K562 (cell line): ENCODE measurements at regions not wholly inside any gene's neighbourhood (a gene's known extent, or its start where the extent isn't known, plus 50 kb on each side); places are given as distances from the start of the nearest gene placed in this dataset.

Experiments
- ATAC-seq: fragments of 200-7000 bp; cut with Tn5 transposase; 3 replicates; pipeline ENCODE4 v1.9.1; 2020; ENCODE audit warnings: moderate library complexity
- BruUV-seq: library from RNA; stranded (reverse); fragments of 400-500 nt; replicated peaks from 2 replicates; lab custom pipeline; 2021; lab: Mats Ljungman, UMichigan
- CTCF ChIA-PET: fragments of 300-600 bp; formaldehyde crosslinking; extraction: SDS; loops from one replicate; lab custom pipeline; 2021; ENCODE audit warnings: low intra/inter-chr PET ratio; lab: Yijun Ruan, JAX
- POLR2A ChIA-PET: fragments of 300-600, 350-650 bp; sonication (Branson Sonifier 250); formaldehyde crosslinking; extraction: SDS; loops from one replicate; lab custom pipeline; 2021; ENCODE audit warnings: antibody characterized with exemption, inconsistent platforms; lab: Yijun Ruan, JAX
- DNase-seq, 4 experiments: peaks; one replicate each; pipeline versions ENCODE4 v3.0.0 to v3.0.0-alpha.2; 2011 to 2018; ENCODE audit warnings: low spot score in 3 of 4, mixed read lengths in 3 of 4; ENCODE audit errors: extremely low read depth in 1 of 4
- FAIRE-seq: peaks from 2 replicates; lab custom pipeline; 2011; peaks lifted over from hg19 to GRCh38; lab: Jason Lieb, UNC
- H2AFZ ChIP-seq: 2 replicates; pipeline ENCODE4 v1.6.0; 2011; ENCODE audit warnings: low read depth, low read length, control low read depth, inconsistent platforms
- H3K27ac ChIP-seq: fragments of 200-600 bp; 3 replicates; pipeline ENCODE4 v1.8.0; 2011; ENCODE audit warnings: low read depth, mild to moderate bottlenecking, control low read depth, inconsistent platforms, low read length, moderate library complexity, mixed read lengths; ENCODE audit errors: extremely low read depth
- H3K27me3 ChIP-seq, 2 experiments: fragments of 300-600 bp in 1 of 2; 2 replicates in 1 of 2; 3 replicates in 1 of 2; pipeline versions ENCODE4 v1.6.0 to v1.8.0; 2011; ENCODE audit warnings: inconsistent platforms in 2 of 2, low read length in 2 of 2, mild to moderate bottlenecking in 1 of 2, mixed read lengths in 1 of 2, moderate library complexity in 1 of 2; ENCODE audit not compliant: control insufficient read depth in 2 of 2, insufficient read depth in 2 of 2
- H3K36me3 ChIP-seq: fragments of 300-600 bp; 3 replicates; pipeline ENCODE4 v1.8.0; 2011; ENCODE audit warnings: mild to moderate bottlenecking, low read length, inconsistent platforms; ENCODE audit not compliant: control insufficient read depth, insufficient read depth
- H3K4me1 ChIP-seq, 2 experiments: fragments of 200-600 bp in 1 of 2; replicated peaks in 1 of 2; 2 replicates in 1 of 2; 3 replicates in 1 of 2; pipeline versions ENCODE4 v1.5.1 to v1.8.0; 2011; ENCODE audit warnings: inconsistent platforms in 2 of 2, low read length in 2 of 2, mild to moderate bottlenecking in 1 of 2, mixed read lengths in 1 of 2, moderate library complexity in 1 of 2; ENCODE audit not compliant: control insufficient read depth in 2 of 2, insufficient read depth in 2 of 2
- H3K4me2 ChIP-seq: 2 replicates; pipeline ENCODE4 v1.6.1; 2011; ENCODE audit warnings: low read length, control low read depth, inconsistent platforms, mixed read lengths; ENCODE audit not compliant: insufficient read depth
- H3K4me3 ChIP-seq: fragments of 200-600 bp; sonication (generic), shearing (Covaris generic); 2 replicates; pipeline ENCODE4 v1.5.1; 2016; ENCODE audit warnings: control low read depth, inconsistent platforms
- H3K79me2 ChIP-seq: fragments of 200-600 bp; 3 replicates; pipeline ENCODE4 v1.8.0; 2011; ENCODE audit warnings: low read length, inconsistent platforms; ENCODE audit not compliant: control insufficient read depth, insufficient read depth
- H3K9ac ChIP-seq, 2 experiments: 2 replicates each; pipeline versions ENCODE4 v1.6.0 to v1.6.1; 2011; ENCODE audit warnings: low read depth in 2 of 2, low read length in 2 of 2, control low read depth in 1 of 2, inconsistent platforms in 1 of 2, mild to moderate bottlenecking in 1 of 2, mixed read lengths in 1 of 2; ENCODE audit not compliant: insufficient read depth in 1 of 2
- H3K9me1 ChIP-seq: one replicate; pipeline ENCODE4 v1.6.0; 2011; ENCODE audit warnings: inconsistent platforms, mild to moderate bottlenecking, low read length, moderate library complexity; ENCODE audit not compliant: control insufficient read depth, insufficient read depth
- H3K9me3 ChIP-seq: replicated peaks from 2 replicates; pipeline ENCODE4 v1.5.1; 2011; ENCODE audit warnings: low read depth, low read length, inconsistent platforms; ENCODE audit not compliant: control insufficient read depth, insufficient read depth
- H4K20me1 ChIP-seq: replicated peaks from 2 replicates; pipeline ENCODE4 v1.6.1; 2011; ENCODE audit warnings: low read length, inconsistent platforms, mixed read lengths; ENCODE audit not compliant: control insufficient read depth, insufficient read depth
- CTCFL ChIP-seq: IDR thresholded peaks from 2 replicates; pipeline ENCODE4 v1.6.1; 2011; ENCODE audit warnings: borderline replicate concordance, low read depth, mild to moderate bottlenecking, moderate library complexity, low read length; ENCODE audit not compliant: insufficient read depth, poor library complexity, severe bottlenecking
- ETV6 ChIP-seq, 3 experiments: fragments of 150-350 bp in 1 of 3; sonication (generic) in 1 of 3; formaldehyde crosslinking in 1 of 3; IDR thresholded peaks; 2 replicates each; pipeline versions ENCODE4 v1.6.1 to v1.8.0; 2014 to 2022; ENCODE audit warnings: borderline replicate concordance in 2 of 3, low read depth in 2 of 3, antibody characterized with exemption in 1 of 3, low read length in 1 of 3, mild to moderate bottlenecking in 1 of 3, missing genetic modification reagents in 1 of 3
- GATAD2A ChIP-seq: fragments of 450-650 bp; IDR thresholded peaks from 2 replicates; pipeline ENCODE4 v1.6.1; 2017
- HOXB6 ChIP-seq: fragments of 250-450 bp; sonication (Bioruptor Pico); IDR thresholded peaks from 2 replicates; pipeline ENCODE4 v1.5.1; 2022; ENCODE audit warnings: mild to moderate bottlenecking, borderline replicate concordance
- MTA1 ChIP-seq: fragments of 450-650 bp; IDR thresholded peaks from 2 replicates; pipeline ENCODE4 v1.6.1; 2017; ENCODE audit warnings: borderline replicate concordance
- PCBP2 ChIP-seq: fragments of 200-400 bp; formaldehyde crosslinking; IDR thresholded peaks from 2 replicates; pipeline ENCODE4 v1.6.1; 2018; ENCODE audit warnings: low read length, low read depth, mild to moderate bottlenecking, moderate library complexity; ENCODE audit not compliant: poor library complexity, severe bottlenecking
- PHF8 ChIP-seq: fragments of 200-600 bp; sonication (generic); IDR thresholded peaks from 2 replicates; pipeline ENCODE4 v1.6.1; 2012; ENCODE audit warnings: mixed run types, mild to moderate bottlenecking, inconsistent platforms, low read length, moderate library complexity, borderline replicate concordance
- PRPF4 ChIP-seq: fragments of 200-400 bp; formaldehyde crosslinking; IDR thresholded peaks from one replicate; pipeline ENCODE4 v1.6.1; 2017; ENCODE audit warnings: low read length, low read depth, mild to moderate bottlenecking; ENCODE audit not compliant: insufficient read depth, poor library complexity, severe bottlenecking
- SAFB ChIP-seq: fragments of 200-400 bp; formaldehyde crosslinking; IDR thresholded peaks from 2 replicates; pipeline ENCODE4 v1.6.1; 2017; ENCODE audit warnings: low read depth, low read length, borderline replicate concordance
- SAFB2 ChIP-seq: fragments of 200-400 bp; formaldehyde crosslinking; IDR thresholded peaks from 2 replicates; pipeline ENCODE4 v1.6.1; 2018; ENCODE audit warnings: borderline replicate concordance, low read length, low read depth, moderate library complexity; ENCODE audit not compliant: severe bottlenecking
- TCF7L2 ChIP-seq: fragments of 150-350 bp; IDR thresholded peaks from 2 replicates; pipeline ENCODE4 v1.6.1; 2016; ENCODE audit warnings: low read depth, mild to moderate bottlenecking, low read length, moderate library complexity
- XRCC3 ChIP-seq: fragments of 450-650 bp; IDR thresholded peaks from 2 replicates; pipeline ENCODE4 v1.6.1; 2017; ENCODE audit warnings: mild to moderate bottlenecking, moderate library complexity
- ZNF740 ChIP-seq, 3 experiments: fragments of 200-800 bp in 1 of 3; sonication (Bioruptor generic) in 1 of 3; sonication (generic) in 1 of 3; formaldehyde crosslinking in 1 of 3; IDR thresholded peaks; 2 replicates each; pipeline versions ENCODE4 v1.6.1 to v1.8.0; 2016 to 2022; ENCODE audit warnings: mild to moderate bottlenecking in 2 of 3, missing compliant biosample characterization in 2 of 3, missing genetic modification characterization in 2 of 3, missing genetic modification reagents in 1 of 3
- WGBS: fragments of 100-300 bp; shearing (Covaris generic); methylation state at CpG from one replicate; pipeline ENCODE4 v1.1.6; 2016; ENCODE audit warnings: low coverage, mixed read lengths; ENCODE audit not compliant: insufficient coverage; ENCODE audit errors: missing lambda C conversion rate; 5-methylcytosine and 5-hydroxymethylcytosine counted together
- in situ Hi-C: fragments of 300-500 bp; cut with MboI; formaldehyde crosslinking; loops from 4 replicates; pipeline ENCODE4 v1.15.0; 2018; ENCODE audit warnings: inconsistent platforms, mixed read lengths
- intact Hi-C: fragments of 100-400 bp; cut with micrococcal nuclease; formaldehyde crosslinking; loops from 2 replicates; pipeline ENCODE4 v1.14.2; 2022

GRCh38 chr9:19554529-19554928 is 145.7 kb downstream of the ACER2 start:
- in situ Hi-C loops, result no loop called here
- Histone ChIP-seq H3K9me3 (no peaks in the 10 kb centered on the region), H2AFZ (no peak overlapping the region), H3K9ac (no peak overlapping the region), H4K20me1 (no peaks in the 10 kb centered on the region), H3K9me1 (no peaks in the 10 kb centered on the region), H3K79me2 (no peaks in the 10 kb centered on the region), H3K36me3 (no peaks in the 10 kb centered on the region), H3K4me1 (no peaks in the 10 kb centered on the region), H3K4me2 (no peak overlapping the region), H3K27me3 (no peaks in the 10 kb centered on the region), H3K27ac (no peak overlapping the region), H3K4me3 (no peak overlapping the region)
- BruUV-seq, result no TSS peak
- CTCF ChIA-PET, result no interaction called here
- ATAC-seq (no peak), FAIRE-seq (no peak), DNase-seq (no peak)
- 6% methylated on average over 3 of the region's 4 CpGs for WGBS
- TF ChIP-seq ZNF740 (CRISPR knock-in tag; IDR thresholded peaks at IDR 0.05) (no peak), ZNF740 (tag; IDR thresholded peaks at IDR 0.05) (no peak), ETV6 (IDR thresholded peaks at IDR 0.05; ENCODE audit: borderline replicate concordance in 1 of 2, low read depth in 2 of 2, low read length in 1 of 2) (0 out of 4 replicates have a peak, but pooled peaks of 1 of the 2 experiments have one; percentile 36), ETV6 (CRISPR knock-in tag; IDR thresholded peaks at IDR 0.05; ENCODE audit: borderline replicate concordance) (no peak)
- POLR2A ChIA-PET, result no interaction called here
- intact Hi-C loops, result no loop called here

GRCh38 chr9:19553441-19553840 is 144.6 kb downstream of the ACER2 start:
- Histone ChIP-seq H4K20me1 (no peaks in the 10 kb centered on the region), H3K9ac (no peak overlapping the region), H2AFZ (no peak overlapping the region), H3K27me3 (no peaks in the 10 kb centered on the region), H3K4me3 (no peak overlapping the region), H3K4me2 (no peak overlapping the region), H3K9me1 (no peaks in the 10 kb centered on the region), H3K4me1 (no peaks in the 10 kb centered on the region), H3K79me2 (no peaks in the 10 kb centered on the region), H3K27ac (no peak overlapping the region), H3K9me3 (no peaks in the 10 kb centered on the region), H3K36me3 (no peaks in the 10 kb centered on the region)
- CTCF ChIA-PET, result no interaction called here
- POLR2A ChIA-PET, result no interaction called here
- intact Hi-C loops, result no loop called here
- FAIRE-seq (no peak), ATAC-seq (no peak), DNase-seq (no peak)
- in situ Hi-C loops, result no loop called here
- BruUV-seq, result no TSS peak
- TF ChIP-seq XRCC3, result no peak
- TF ChIP-seq PHF8, result no peak
- no peak for TF ChIP-seq CTCFL
- no peak for TF ChIP-seq PCBP2
- no peak for TF ChIP-seq SAFB2
- no peak for TF ChIP-seq PRPF4
- no peak for TF ChIP-seq TCF7L2
- TF ChIP-seq HOXB6, result no peak
- no peak for TF ChIP-seq GATAD2A
- no peak for TF ChIP-seq SAFB
- TF ChIP-seq MTA1, result no peak
